ENCODE measurements at regions not wholly inside any gene's neighbourhood (a gene's known extent, or its start where the extent isn't known, plus 50 kb on each side); places are given as distances from the start of the nearest gene placed in this dataset.

DNA sequence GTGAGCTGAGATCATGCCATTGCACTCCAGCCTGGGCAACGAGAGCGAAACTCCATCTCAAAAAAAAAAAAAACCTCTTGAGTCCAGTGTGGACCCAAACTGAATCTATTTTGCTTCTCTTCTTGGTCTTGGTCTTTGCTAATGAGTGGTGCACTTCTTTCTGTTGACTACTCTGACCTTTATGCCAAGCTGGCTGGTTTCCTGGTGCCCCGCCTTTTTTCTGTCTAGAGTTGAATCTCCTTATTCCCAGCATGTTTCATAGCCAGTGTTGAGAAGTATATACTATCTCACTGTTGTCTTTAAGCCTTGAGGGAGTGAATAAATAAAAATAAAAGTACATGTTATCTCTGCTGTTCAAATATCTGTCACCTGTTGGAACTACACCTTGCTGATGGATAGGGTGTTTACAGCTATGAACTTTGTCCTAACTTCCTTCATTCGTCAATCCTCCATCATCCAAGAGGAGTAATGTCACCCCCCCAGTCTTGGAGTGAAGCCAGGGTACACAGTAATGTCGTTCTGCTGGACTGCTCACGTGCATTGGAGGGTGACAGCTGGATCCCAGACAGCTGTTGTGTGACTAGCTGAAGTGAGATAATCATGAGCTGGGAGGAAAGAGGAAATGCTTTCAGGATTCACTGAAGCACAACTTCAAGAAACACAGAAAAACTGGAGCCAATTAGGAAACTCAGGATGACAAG lies 99.3 kb upstream of the PRKG2 start:
- TF ChIP-seq POLR2AphosphoS5 (IDR thresholded peaks at IDR 0.05; ENCODE audit: borderline replicate concordance, low read depth, low read length) (no peak), EZH2 (IDR thresholded peaks at IDR 0.05) (no peak)

Measured in SK-N-MC (cell line).